ENCODE measurements at regions not wholly inside any gene's neighbourhood (a gene's known extent, or its start where the extent isn't known, plus 50 kb on each side); places are given as distances from the start of the nearest gene placed in this dataset.

- CTCF ChIA-PET (ENCODE audit: unreplicated experiment) = no interaction called here
- no peak overlapping the region for H3K4me2 ChIP-seq (ENCODE audit: low read length)
- no peaks in the 10 kb centered on the region for H3K9me3 ChIP-seq (ENCODE audit: low read length)
- POLR2A ChIA-PET = interaction anchor here (0.6 kb wide), 2 partner anchors 76 to 1606 kb away, joined by 3 read pairs; no protein-coding TSS in a partner anchor
- no peaks in the 10 kb centered on the region for H4K20me1 ChIP-seq (ENCODE audit: insufficient read depth, low read length)
- no peaks in the 10 kb centered on the region for H3K4me1 ChIP-seq (ENCODE audit: insufficient read depth, low read length, poor library complexity, severe bottlenecking)
- H3K9me2 ChIP-seq (ENCODE audit: insufficient read depth, low read length) = no peaks in the 10 kb centered on the region
- intact Hi-C loops (cut with micrococcal nuclease; ENCODE audit: unreplicated experiment) = no loop called here
- H3K4me3 ChIP-seq (ENCODE audit: low read depth, low read length, poor library complexity, severe bottlenecking) = no peak overlapping the region
- H3K79me2 ChIP-seq (ENCODE audit: insufficient read depth, low read depth, low read length) = no peaks in the 10 kb centered on the region
- H2AFZ ChIP-seq (ENCODE audit: low read length) = no peak overlapping the region
- no peak for DNase-seq (ENCODE audit: low spot score)
- no peaks in the 10 kb centered on the region for H3K36me3 ChIP-seq (ENCODE audit: insufficient read depth, low read length)
- no TSS peak for BruUV-seq (replicated peaks)
- no peak overlapping the region for H3K27ac ChIP-seq (ENCODE audit: low read depth, low read length, poor library complexity, severe bottlenecking)
- no peak for TF ChIP-seq EZH2phosphoT487 (IDR thresholded peaks at IDR 0.05; ENCODE audit: borderline replicate concordance, low read depth, low read length)
- TF ChIP-seq CTCF (conservative IDR thresholded peaks at IDR 0.05; ENCODE audit: low read length) = no peak
These were observed 171.9 kb upstream of the SP8 start for GRCh38 chr7:20958572-20958971.

- no peaks in the 10 kb centered on the region for H3K4me1 ChIP-seq (ENCODE audit: insufficient read depth, low read length, poor library complexity, severe bottlenecking)
- CTCF ChIA-PET (ENCODE audit: unreplicated experiment) = no interaction called here
- intact Hi-C loops (cut with micrococcal nuclease; ENCODE audit: unreplicated experiment) = no loop called here
- H3K36me3 ChIP-seq (ENCODE audit: insufficient read depth, low read length) = no peaks in the 10 kb centered on the region
- H2AFZ ChIP-seq (ENCODE audit: low read length) = no peak overlapping the region
- no peak overlapping the region for H3K4me3 ChIP-seq (ENCODE audit: low read depth, low read length, poor library complexity, severe bottlenecking)
- no peaks in the 10 kb centered on the region for H3K9me3 ChIP-seq (ENCODE audit: low read length)
- H3K27ac ChIP-seq (ENCODE audit: low read depth, low read length, poor library complexity, severe bottlenecking) = no peak overlapping the region
- no peaks in the 10 kb centered on the region for H4K20me1 ChIP-seq (ENCODE audit: insufficient read depth, low read length)
- no peaks in the 10 kb centered on the region for H3K79me2 ChIP-seq (ENCODE audit: insufficient read depth, low read depth, low read length)
- POLR2A ChIA-PET = interaction anchor here (0.6 to 1.2 kb wide), 5 partner anchors 15 to 310 kb away, joined by 3 to 6 read pairs (median 3); no protein-coding TSS in a partner anchor
- TF ChIP-seq EZH2phosphoT487 (IDR thresholded peaks at IDR 0.05; ENCODE audit: borderline replicate concordance, low read depth, low read length) (no peak), CTCF (conservative IDR thresholded peaks at IDR 0.05; ENCODE audit: low read length) (no peak)
- no TSS peak for BruUV-seq (replicated peaks)
- H3K4me2 ChIP-seq (ENCODE audit: low read length) = no peak overlapping the region
- H3K9me2 ChIP-seq (ENCODE audit: insufficient read depth, low read length) = no peaks in the 10 kb centered on the region
- DNase-seq (ENCODE audit: low spot score) = no peak
These were observed 172.6 kb upstream of the SP8 start for GRCh38 chr7:20959281-20959680.

GRCh38 chr7:20963556-20964280 lies 177.0 kb upstream of the SP8 start:
- Histone ChIP-seq H3K79me2 (ENCODE audit: insufficient read depth, low read depth, low read length) (no peaks in the 10 kb centered on the region), H3K4me1 (ENCODE audit: insufficient read depth, low read length, poor library complexity, severe bottlenecking) (no peaks in the 10 kb centered on the region), H3K4me2 (ENCODE audit: low read length) (no peak overlapping the region), H2AFZ (ENCODE audit: low read length) (no peak overlapping the region), H3K36me3 (ENCODE audit: insufficient read depth, low read length) (no peaks in the 10 kb centered on the region), H3K27ac (ENCODE audit: low read depth, low read length, poor library complexity, severe bottlenecking) (no peak overlapping the region), H4K20me1 (ENCODE audit: insufficient read depth, low read length) (no peaks in the 10 kb centered on the region), H3K4me3 (ENCODE audit: low read depth, low read length, poor library complexity, severe bottlenecking) (no peak overlapping the region), H3K9me2 (ENCODE audit: insufficient read depth, low read length) (no peaks in the 10 kb centered on the region), H3K9me3 (ENCODE audit: low read length) (no peaks in the 10 kb centered on the region)
- no TSS peak for BruUV-seq (replicated peaks)
- TF ChIP-seq CTCF (conservative IDR thresholded peaks at IDR 0.05; ENCODE audit: low read length) (no peak), EZH2phosphoT487 (IDR thresholded peaks at IDR 0.05; ENCODE audit: borderline replicate concordance, low read depth, low read length) (no peak)
- ChIA-PET POLR2A (interaction anchor here (0.7 kb wide), 1 partner anchor 1233 kb away, joined by 3 read pairs; no protein-coding TSS in a partner anchor), CTCF (ENCODE audit: unreplicated experiment) (no interaction called here)
- intact Hi-C loops (cut with micrococcal nuclease; ENCODE audit: unreplicated experiment) = no loop called here
- no peak for DNase-seq (ENCODE audit: low spot score)

Measured in OCI-LY7 (cell line).